Trophoblast cell (in vitro differentiated cells and primary cell): ENCODE measurements at regions not wholly inside any gene's neighbourhood (a gene's known extent, or its start where the extent isn't known, plus 50 kb on each side); places are given as distances from the start of the nearest gene placed in this dataset.

Source experiments
- DNase-seq, 2 donors: peaks; one replicate each; pipeline ENCODE4 v3.0.0-alpha.2; 2016
- H2AFZ ChIP-seq: 2 replicates; pipeline ENCODE4 v1.6.1; 2013; ENCODE audit warnings: low read length, moderate library complexity, mild to moderate bottlenecking; ENCODE audit not compliant: insufficient read depth, poor library complexity
- H2AK5ac ChIP-seq: 2 replicates; pipeline ENCODE4 v1.6.1; 2013; ENCODE audit warnings: mild to moderate bottlenecking, low read length
- H2BK120ac ChIP-seq: 2 replicates; pipeline ENCODE4 v1.6.1; 2013; ENCODE audit warnings: low read length, mild to moderate bottlenecking, moderate library complexity; ENCODE audit not compliant: insufficient read depth, poor library complexity
- H2BK12ac ChIP-seq: 2 replicates; pipeline ENCODE4 v1.6.1; 2013; ENCODE audit warnings: mild to moderate bottlenecking, low read length, moderate library complexity
- H2BK5ac ChIP-seq: 2 replicates; pipeline ENCODE4 v1.6.1; 2013; ENCODE audit warnings: low read length, low read depth, moderate library complexity, mild to moderate bottlenecking; ENCODE audit not compliant: poor library complexity
- H3K14ac ChIP-seq: 2 replicates; pipeline ENCODE4 v1.6.1; 2013; ENCODE audit warnings: mild to moderate bottlenecking, low read length
- H3K18ac ChIP-seq: 2 replicates; pipeline ENCODE4 v1.6.1; 2013; ENCODE audit warnings: mild to moderate bottlenecking, low read length
- H3K23ac ChIP-seq: 2 replicates; pipeline ENCODE4 v1.6.1; 2013; ENCODE audit warnings: low read length
- H3K27ac ChIP-seq: 2 replicates; pipeline ENCODE4 v1.5.1; 2013; ENCODE audit warnings: low read depth, mild to moderate bottlenecking, inconsistent platforms, low read length, moderate library complexity
- H3K27me3 ChIP-seq: 2 replicates; pipeline ENCODE4 v1.6.1; 2013; ENCODE audit warnings: inconsistent platforms, mild to moderate bottlenecking, low read length, moderate library complexity; ENCODE audit not compliant: insufficient read depth
- H3K36me3 ChIP-seq, 2 experiments: 1 replicate in 1 of 2; 2 replicates in 1 of 2; pipeline ENCODE4 v1.6.1; 2013; ENCODE audit warnings: low read length in 2 of 2, mild to moderate bottlenecking in 2 of 2, moderate library complexity in 1 of 2; ENCODE audit not compliant: insufficient read depth in 2 of 2, control insufficient read depth in 1 of 2
- H3K4ac ChIP-seq: 2 replicates; pipeline ENCODE4 v1.6.1; 2013; ENCODE audit warnings: low read depth, mild to moderate bottlenecking, low read length, moderate library complexity
- H3K4me1 ChIP-seq, 2 experiments: 1 replicate in 1 of 2; 2 replicates in 1 of 2; pipeline ENCODE4 v1.6.1; 2013; ENCODE audit warnings: low read length in 2 of 2, mild to moderate bottlenecking in 2 of 2, moderate library complexity in 1 of 2; ENCODE audit not compliant: insufficient read depth in 2 of 2, control insufficient read depth in 1 of 2
- H3K4me2 ChIP-seq: 2 replicates; pipeline ENCODE4 v1.6.1; 2013; ENCODE audit warnings: inconsistent platforms, mild to moderate bottlenecking, low read length, moderate library complexity
- H3K4me3 ChIP-seq: 2 replicates; pipeline ENCODE4 v1.5.1; 2013; ENCODE audit warnings: mild to moderate bottlenecking, low read depth, low read length, inconsistent platforms
- H3K79me1 ChIP-seq: one replicate; pipeline ENCODE4 v1.6.1; 2013; ENCODE audit warnings: low read length
- H3K79me2 ChIP-seq: 2 replicates; pipeline ENCODE4 v1.6.1; 2013; ENCODE audit warnings: low read length, mild to moderate bottlenecking; ENCODE audit not compliant: control insufficient read depth, insufficient read depth, poor library complexity
- H3K9ac ChIP-seq: 2 replicates; pipeline ENCODE4 v1.6.1; 2013; ENCODE audit warnings: mild to moderate bottlenecking, low read length
- H3K9me3 ChIP-seq: 2 replicates; pipeline ENCODE4 v1.6.1; 2013; ENCODE audit warnings: low read depth, mild to moderate bottlenecking, control low read depth, inconsistent platforms, low read length; ENCODE audit not compliant: insufficient read depth
- H4K12ac ChIP-seq: 2 replicates; pipeline ENCODE4 v1.6.1; 2013; ENCODE audit warnings: low read depth, mild to moderate bottlenecking, low read length, moderate library complexity
- H4K8ac ChIP-seq: 2 replicates; pipeline ENCODE4 v1.6.1; 2013; ENCODE audit warnings: low read depth, mild to moderate bottlenecking, low read length, moderate library complexity
- H4K91ac ChIP-seq: one replicate; pipeline ENCODE4 v1.6.1; 2013; ENCODE audit warnings: low read depth, mild to moderate bottlenecking, low read length, moderate library complexity
- WGBS: extraction: QIAGEN DNeasy Blood & Tissue Kit; methylation state at CpG from one replicate; pipeline ENCODE4 v1.1.7; 2013; ENCODE audit warnings: missing lambda C conversion rate; ENCODE audit not compliant: insufficient read length, insufficient coverage; ENCODE audit errors: extremely low coverage; 5-methylcytosine and 5-hydroxymethylcytosine counted together

DNA sequence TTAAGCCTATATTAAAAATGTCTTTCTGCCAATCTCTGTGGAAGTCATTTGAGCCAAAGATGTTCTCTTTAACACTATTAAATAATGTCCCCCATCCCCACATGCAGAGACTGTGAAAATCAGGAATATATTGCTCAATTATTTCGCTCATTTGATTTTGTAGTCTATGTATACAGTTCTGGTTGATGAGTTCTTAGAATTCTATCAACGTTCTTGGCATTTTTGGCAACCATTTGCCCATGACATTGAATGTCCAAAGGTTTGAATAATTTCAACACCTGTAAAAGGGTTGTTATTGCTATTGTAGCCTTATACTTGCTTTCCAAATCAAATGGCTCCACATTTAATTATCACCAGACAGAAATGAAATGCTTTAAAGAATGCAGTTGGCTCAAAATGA lies 536.1 kb downstream of the CAAP1 start:
- Histone ChIP-seq H3K27ac (no peak overlapping the region), H4K91ac (no peak overlapping the region), H3K36me3 (no peaks in the 10 kb centered on the region), H3K23ac (no peak overlapping the region), H3K9me3 (no peaks in the 10 kb centered on the region), H3K18ac (no peak overlapping the region), H3K27me3 (no peaks in the 10 kb centered on the region), H3K9ac (no peak overlapping the region), H3K4me1 (no peaks in the 10 kb centered on the region), H3K4me3 (no peak overlapping the region), H3K79me1 (no peaks in the 10 kb centered on the region), H3K14ac (no peak overlapping the region), H4K12ac (no peak overlapping the region), H3K4me2 (no peak overlapping the region), H2AFZ (no peak overlapping the region), H2BK12ac (no peak overlapping the region), H3K4ac (no peak overlapping the region), H3K79me2 (no peaks in the 10 kb centered on the region), H2AK5ac (no peak overlapping the region), H2BK5ac (no peak overlapping the region), H4K8ac (no peak overlapping the region), H2BK120ac (no peak overlapping the region)
- WGBS = no CpG with 5 or more reads among the region's 2 CpGs
- no peak for DNase-seq

- Histone ChIP-seq H3K9me3 (no peaks in the 10 kb centered on the region), H3K14ac (no peak overlapping the region), H4K91ac (no peak overlapping the region), H2BK12ac (no peak overlapping the region), H3K4me3 (no peak overlapping the region), H3K18ac (no peak overlapping the region), H3K79me1 (no peaks in the 10 kb centered on the region), H3K79me2 (no peaks in the 10 kb centered on the region), H3K27ac (no peak overlapping the region), H3K23ac (no peak overlapping the region), H2BK5ac (no peak overlapping the region), H3K36me3 (no peaks in the 10 kb centered on the region), H4K8ac (no peak overlapping the region), H3K27me3 (no peaks in the 10 kb centered on the region), H4K12ac (no peak overlapping the region), H2AK5ac (no peak overlapping the region), H3K4me2 (no peak overlapping the region), H3K4me1 (no peaks in the 10 kb centered on the region), H2BK120ac (peak overlapping the region; percentile 11), H3K4ac (no peak overlapping the region), H2AFZ (no peak overlapping the region), H3K9ac (no peak overlapping the region)
- no CpG with 5 or more reads among the region's 8 CpGs for WGBS
- no peak for DNase-seq
Observed at GRCh38 chr9:26346942-26347477, 545.6 kb downstream of the CAAP1 start.

DNA sequence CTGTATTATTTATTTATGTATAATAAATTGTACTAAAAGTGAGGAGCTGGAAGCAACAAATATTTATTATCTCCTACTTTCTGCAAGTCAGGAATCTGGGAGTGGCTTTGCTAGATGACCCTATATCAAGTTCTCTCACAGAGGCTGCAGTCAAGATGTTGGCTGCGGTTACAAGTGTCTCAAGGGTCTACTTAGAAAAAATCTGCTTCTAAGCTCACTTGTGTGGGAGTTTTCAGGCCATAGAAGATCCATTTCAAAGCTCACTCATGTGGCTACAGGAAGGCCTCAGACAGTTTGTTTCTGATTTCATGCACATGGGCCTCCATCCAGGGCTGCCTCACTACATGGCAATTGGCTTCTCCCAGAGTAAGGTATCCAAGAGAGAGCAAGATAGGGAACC lies 551.1 kb downstream of the CAAP1 start:
- H2AK5ac ChIP-seq = no peak overlapping the region
- no peak overlapping the region for H3K4ac ChIP-seq
- H3K4me1 ChIP-seq = no peaks in the 10 kb centered on the region
- H4K12ac ChIP-seq = no peak overlapping the region
- H4K8ac ChIP-seq = no peak overlapping the region
- WGBS = no CpG with 5 or more reads among the region's 1 CpG
- no peak overlapping the region for H2AFZ ChIP-seq
- H4K91ac ChIP-seq = no peak overlapping the region
- H3K18ac ChIP-seq = no peak overlapping the region
- H2BK12ac ChIP-seq = no peak overlapping the region
- H3K4me2 ChIP-seq = no peak overlapping the region
- no peaks in the 10 kb centered on the region for H3K9me3 ChIP-seq
- H2BK5ac ChIP-seq = no peak overlapping the region
- H3K14ac ChIP-seq = no peak overlapping the region
- no peaks in the 10 kb centered on the region for H3K79me2 ChIP-seq
- H3K36me3 ChIP-seq = no peaks in the 10 kb centered on the region
- DNase-seq = no peak
- H2BK120ac ChIP-seq = no peak overlapping the region
- H3K79me1 ChIP-seq = no peaks in the 10 kb centered on the region
- no peak overlapping the region for H3K4me3 ChIP-seq
- no peak overlapping the region for H3K27ac ChIP-seq
- H3K9ac ChIP-seq = no peak overlapping the region
- no peak overlapping the region for H3K23ac ChIP-seq
- no peaks in the 10 kb centered on the region for H3K27me3 ChIP-seq

DNA sequence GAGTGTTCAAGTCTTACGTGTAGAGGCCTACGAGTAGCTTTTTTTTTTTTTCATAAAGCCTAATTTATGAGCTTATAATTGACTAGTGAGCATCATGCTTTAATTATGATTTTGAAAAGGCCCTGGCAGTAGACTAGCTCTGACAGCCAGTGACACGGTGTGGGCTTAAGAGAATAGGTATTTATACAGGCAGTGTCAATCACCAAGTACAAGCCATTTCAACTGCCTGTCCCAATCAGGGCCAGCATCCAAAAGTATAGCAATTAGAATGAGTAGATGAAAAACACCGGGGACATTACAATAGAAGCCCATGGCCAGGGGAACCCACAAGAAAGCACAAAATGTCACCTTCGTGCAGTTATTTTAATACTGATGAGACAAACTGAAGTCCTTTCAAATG lies 552.8 kb downstream of the CAAP1 start:
- Histone ChIP-seq H3K4me3 (no peak overlapping the region), H3K27me3 (no peaks in the 10 kb centered on the region), H3K36me3 (no peaks in the 10 kb centered on the region), H3K23ac (no peak overlapping the region), H3K9ac (no peak overlapping the region), H2AFZ (no peak overlapping the region), H4K12ac (no peak overlapping the region), H3K27ac (no peak overlapping the region), H3K14ac (no peak overlapping the region), H3K4me1 (no peaks in the 10 kb centered on the region), H2BK5ac (no peak overlapping the region), H4K91ac (no peak overlapping the region), H3K18ac (no peak overlapping the region), H4K8ac (no peak overlapping the region), H2BK120ac (no peak overlapping the region), H3K79me2 (no peaks in the 10 kb centered on the region), H3K4me2 (no peak overlapping the region), H3K4ac (no peak overlapping the region), H3K9me3 (no peaks in the 10 kb centered on the region), H2AK5ac (no peak overlapping the region), H2BK12ac (no peak overlapping the region), H3K79me1 (no peaks in the 10 kb centered on the region)
- DNase-seq = no peak
- WGBS = no CpG with 5 or more reads among the region's 5 CpGs
